Transverse colon (tissue), 4 donors: ENCODE measurements at regions not wholly inside any gene's neighbourhood (a gene's known extent, or its start where the extent isn't known, plus 50 kb on each side); places are given as distances from the start of the nearest gene placed in this dataset.

ENCODE experiments used
- DNase-seq: peaks from one replicate; pipeline ENCODE4 v3.0.0-alpha.2; 2019
- H3K27ac ChIP-seq, 4 donors: fragments of 200-600 bp; sonication (generic); 2 replicates each; pipeline ENCODE4 v1.5.1; 2016 to 2018; ENCODE audit warnings: inconsistent platforms in 4 of 4
- H3K27me3 ChIP-seq: fragments of 200-600 bp; sonication (generic); 2 replicates; pipeline ENCODE4 v1.5.1; 2017; ENCODE audit warnings: inconsistent platforms
- H3K36me3 ChIP-seq, 4 donors: fragments of 200-600 bp; sonication (generic); 2 replicates each; pipeline ENCODE4 v1.5.1; 2017 to 2019; ENCODE audit warnings: inconsistent platforms in 4 of 4
- H3K4me1 ChIP-seq, 4 donors: fragments of 200-600 bp; sonication (generic); 2 replicates each; pipeline ENCODE4 v1.5.1; 2017 to 2020; ENCODE audit warnings: inconsistent platforms in 4 of 4
- H3K4me3 ChIP-seq, 4 donors: fragments of 200-600 bp; sonication (generic); 1 replicate in 1 of 4; 2 replicates in 3 of 4; pipeline versions ENCODE4 v1.5.1 to v1.6.1; 2017 to 2019; ENCODE audit warnings: inconsistent platforms in 4 of 4
- H3K9me3 ChIP-seq, 2 donors: fragments of 200-600 bp; sonication (generic); 2 replicates each; pipeline ENCODE4 v1.5.1; 2017 to 2019; ENCODE audit warnings: inconsistent platforms in 2 of 2
- CTCF ChIP-seq, 5 experiments: fragments of 200-600 bp in 3 of 5; fragments of 450-650 bp in 2 of 5; sonication (generic) in 3 of 5; IDR thresholded peaks; 1 replicate in 2 of 5; 2 replicates in 3 of 5; pipeline ENCODE4 v1.5.1; 2016 to 2017; ENCODE audit warnings: antibody characterized with exemption in 5 of 5, inconsistent platforms in 3 of 5, mild to moderate bottlenecking in 2 of 5, moderate library complexity in 1 of 5
- EP300 ChIP-seq: sonication (generic); formaldehyde crosslinking; IDR thresholded peaks from one replicate; pipeline ENCODE4 v1.6.1; 2017; ENCODE audit warnings: antibody characterized with exemption, low read depth
- POLR2A ChIP-seq: fragments of 450-650 bp; IDR thresholded peaks from one replicate; pipeline ENCODE4 v1.6.1; 2016; ENCODE audit warnings: antibody characterized with exemption, mild to moderate bottlenecking, moderate library complexity
- POLR2AphosphoS5 ChIP-seq, 3 donors: sonication (generic); formaldehyde crosslinking; IDR thresholded peaks; one replicate each; pipeline ENCODE4 v1.6.1; 2016; ENCODE audit warnings: antibody characterized with exemption in 3 of 3
- WGBS, 2 donors: methylation state at CpG; one replicate each; pipeline ENCODE4 v1.1.5; 2018; ENCODE audit warnings: low coverage in 1 of 2; 5-methylcytosine and 5-hydroxymethylcytosine counted together
- in situ Hi-C, 4 donors: fragments of 200-750 bp; cut with MboI; loops; one replicate each; pipeline versions ENCODE4 v1.15.0 to v1.15.1; 2017; ENCODE audit warnings: low sequenced_read_pairs in 3 of 4, low pct_ligation_motif_present in 1 of 4, low pct_unique_long_range_greater_than_20kb in 1 of 4
- intact Hi-C: fragments of 100-400 bp; cut with DNase I; formaldehyde crosslinking; loops from one replicate; pipeline ENCODE4 v1.15.1; 2023; ENCODE audit warnings: low total_unique reads

- intact Hi-C loops, result no loop called here
- H3K9me3 ChIP-seq, result no peaks in the 10 kb centered on the region
- no peaks in the 10 kb centered on the region for H3K27me3 ChIP-seq
- in situ Hi-C loops, result no loop called here
- H3K27ac ChIP-seq, result no peak overlapping the region
- no peak overlapping the region for H3K4me3 ChIP-seq
- TF ChIP-seq EP300 (no peak), POLR2AphosphoS5 (IDR thresholded peaks at IDR 0.05) (no peak), CTCF (IDR thresholded peaks at IDR 0.05) (no peak), POLR2A (no peak)
- 50 to 64% methylated on average over 1 of the region's 1 CpG for WGBS, 2 donors
- H3K4me1 ChIP-seq, result no peaks in the 10 kb centered on the region
- DNase-seq, result no peak
- no peaks in the 10 kb centered on the region for H3K36me3 ChIP-seq
Observed at GRCh38 chr2:72015266-72015665, 132.4 kb downstream of the CYP26B1 start.

GRCh38 chr2:72014831-72015230 is 132.8 kb downstream of the CYP26B1 start:
- in situ Hi-C loops (no loop called here), intact Hi-C loops (no loop called here)
- no peak overlapping the region for H3K27ac ChIP-seq
- H3K4me1 ChIP-seq, result no peaks in the 10 kb centered on the region
- H3K27me3 ChIP-seq, result no peaks in the 10 kb centered on the region
- H3K4me3 ChIP-seq, result no peak overlapping the region
- 100% methylated on average over 1 of the region's 1 CpG for WGBS, 2 donors
- H3K9me3 ChIP-seq, result no peaks in the 10 kb centered on the region
- H3K36me3 ChIP-seq, result no peaks in the 10 kb centered on the region
- DNase-seq, result no peak
- TF ChIP-seq POLR2AphosphoS5 (IDR thresholded peaks at IDR 0.05) (no peak), CTCF (IDR thresholded peaks at IDR 0.05) (no peak), EP300 (no peak), POLR2A (no peak)

GRCh38 chr2:72013726-72014125 is 133.9 kb downstream of the CYP26B1 start:
- Histone ChIP-seq H3K4me1 (no peaks in the 10 kb centered on the region), H3K27ac (no peak overlapping the region), H3K27me3 (no peaks in the 10 kb centered on the region), H3K9me3 (no peaks in the 10 kb centered on the region), H3K36me3 (no peaks in the 10 kb centered on the region), H3K4me3 (no peak overlapping the region)
- intact Hi-C loops (no loop called here), in situ Hi-C loops (no loop called here)
- no peak for TF ChIP-seq POLR2AphosphoS5 (IDR thresholded peaks at IDR 0.05)
- no peak for TF ChIP-seq POLR2A
- no peak for TF ChIP-seq CTCF (IDR thresholded peaks at IDR 0.05)
- TF ChIP-seq EP300, result no peak
- no peak for DNase-seq
- 88 to 100% methylated on average over 1 to 6 of the region's 6 CpGs for WGBS, 2 donors

GRCh38 chr2:72012886-72013574 is 134.6 kb downstream of the CYP26B1 start:
- no peak for DNase-seq
- 82% methylated on average over 9 of the region's 9 CpGs; no CpG with 5 or more reads in 1 of the 2 donors for WGBS, 2 donors
- H3K4me3 ChIP-seq, result no peak overlapping the region
- no peaks in the 10 kb centered on the region for H3K4me1 ChIP-seq
- H3K36me3 ChIP-seq, result no peaks in the 10 kb centered on the region
- H3K27ac ChIP-seq, result no peak overlapping the region
- TF ChIP-seq POLR2AphosphoS5 (IDR thresholded peaks at IDR 0.05) (no peak), EP300 (no peak), CTCF (IDR thresholded peaks at IDR 0.05) (no peak), POLR2A (no peak)
- H3K27me3 ChIP-seq, result no peaks in the 10 kb centered on the region
- intact Hi-C loops, result no loop called here
- in situ Hi-C loops, result no loop called here
- no peaks in the 10 kb centered on the region for H3K9me3 ChIP-seq
